ENCODE measurements at regions not wholly inside any gene's neighbourhood (a gene's known extent, or its start where the extent isn't known, plus 50 kb on each side); places are given as distances from the start of the nearest gene placed in this dataset.

- Histone ChIP-seq H3K9ac (ENCODE audit: insufficient read length, low read depth) (no peak overlapping the region), H3K9me3 (ENCODE audit: insufficient read depth, low read length) (no peaks in the 10 kb centered on the region), H3K36me3 (ENCODE audit: insufficient read depth, insufficient read length, low read length) (no peaks in the 10 kb centered on the region), H3K4me3 (ENCODE audit: insufficient read length, low read depth) (no peak overlapping the region), H3K4me1 (ENCODE audit: insufficient read depth, insufficient read length) (no peaks in the 10 kb centered on the region), H3K27me3 (ENCODE audit: insufficient read depth, insufficient read length) (no peaks in the 10 kb centered on the region)
- TF ChIP-seq ZNF274 (IDR thresholded peaks at IDR 0.05; ENCODE audit: low read depth, low read length) (no peak), SUZ12 (IDR thresholded peaks at IDR 0.05; ENCODE audit: extremely low read depth, insufficient read depth, insufficient read length) (no peak), YY1 (IDR thresholded peaks at IDR 0.05; ENCODE audit: insufficient read depth, insufficient read length) (no peak)
- DNase-seq (ENCODE audit: low read depth, low spot score), result no peak
These were observed 297.0 kb upstream of the PKDCC start for GRCh38 chr2:41750829-41751228.

DNA sequence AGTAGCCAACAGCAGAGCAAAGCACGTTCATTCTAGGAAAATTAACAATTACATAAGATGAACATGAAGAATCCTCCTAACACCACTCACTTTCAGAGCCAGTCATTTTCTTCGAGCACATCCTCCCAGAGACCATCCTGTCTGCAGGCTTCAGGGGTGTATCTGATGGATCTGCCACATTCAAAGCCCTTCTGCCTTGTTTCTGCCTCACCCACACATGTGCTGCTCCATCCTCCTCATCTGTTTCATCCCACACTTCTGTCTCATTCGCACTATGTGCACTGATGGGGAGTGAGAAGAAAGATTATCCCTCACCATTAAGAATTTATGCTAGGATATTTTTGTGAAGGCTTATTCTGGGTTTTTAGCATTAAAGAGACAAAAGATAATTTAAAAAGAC, 287.9 kb upstream of the PKDCC start:
- no peak for DNase-seq (ENCODE audit: low read depth, low spot score)
- H3K4me3 ChIP-seq (ENCODE audit: insufficient read length, low read depth), result no peak overlapping the region
- H3K9me3 ChIP-seq (ENCODE audit: insufficient read depth, low read length), result no peaks in the 10 kb centered on the region
- H3K36me3 ChIP-seq (ENCODE audit: insufficient read depth, insufficient read length, low read length), result no peaks in the 10 kb centered on the region
- no peaks in the 10 kb centered on the region for H3K4me1 ChIP-seq (ENCODE audit: insufficient read depth, insufficient read length)
- no peak overlapping the region for H3K9ac ChIP-seq (ENCODE audit: insufficient read length, low read depth)
- no peaks in the 10 kb centered on the region for H3K27me3 ChIP-seq (ENCODE audit: insufficient read depth, insufficient read length)
- TF ChIP-seq ZNF274 (IDR thresholded peaks at IDR 0.05; ENCODE audit: low read depth, low read length) (no peak), YY1 (IDR thresholded peaks at IDR 0.05; ENCODE audit: insufficient read depth, insufficient read length) (no peak), SUZ12 (IDR thresholded peaks at IDR 0.05; ENCODE audit: extremely low read depth, insufficient read depth, insufficient read length) (no peak)

- no peak for DNase-seq (ENCODE audit: low read depth, low spot score)
- Histone ChIP-seq H3K4me3 (ENCODE audit: insufficient read length, low read depth) (no peak overlapping the region), H3K9me3 (ENCODE audit: insufficient read depth, low read length) (no peaks in the 10 kb centered on the region), H3K27me3 (ENCODE audit: insufficient read depth, insufficient read length) (no peaks in the 10 kb centered on the region), H3K9ac (ENCODE audit: insufficient read length, low read depth) (no peak overlapping the region), H3K36me3 (ENCODE audit: insufficient read depth, insufficient read length, low read length) (no peaks in the 10 kb centered on the region), H3K4me1 (ENCODE audit: insufficient read depth, insufficient read length) (no peaks in the 10 kb centered on the region)
- no peak for TF ChIP-seq YY1 (IDR thresholded peaks at IDR 0.05; ENCODE audit: insufficient read depth, insufficient read length)
- TF ChIP-seq ZNF274 (IDR thresholded peaks at IDR 0.05; ENCODE audit: low read depth, low read length), result no peak
- TF ChIP-seq SUZ12 (IDR thresholded peaks at IDR 0.05; ENCODE audit: extremely low read depth, insufficient read depth, insufficient read length), result no peak
These were observed 284.7 kb upstream of the PKDCC start for GRCh38 chr2:41763141-41763540.

GRCh38 chr2:41764131-41764530, 283.7 kb upstream of the PKDCC start:
- no peak for TF ChIP-seq SUZ12 (IDR thresholded peaks at IDR 0.05; ENCODE audit: extremely low read depth, insufficient read depth, insufficient read length)
- no peak for TF ChIP-seq YY1 (IDR thresholded peaks at IDR 0.05; ENCODE audit: insufficient read depth, insufficient read length)
- TF ChIP-seq ZNF274 (IDR thresholded peaks at IDR 0.05; ENCODE audit: low read depth, low read length), result no peak
- Histone ChIP-seq H3K4me3 (ENCODE audit: insufficient read length, low read depth) (no peak overlapping the region), H3K4me1 (ENCODE audit: insufficient read depth, insufficient read length) (no peaks in the 10 kb centered on the region), H3K27me3 (ENCODE audit: insufficient read depth, insufficient read length) (no peaks in the 10 kb centered on the region), H3K9ac (ENCODE audit: insufficient read length, low read depth) (no peak overlapping the region), H3K36me3 (ENCODE audit: insufficient read depth, insufficient read length, low read length) (no peaks in the 10 kb centered on the region), H3K9me3 (ENCODE audit: insufficient read depth, low read length) (no peaks in the 10 kb centered on the region)
- DNase-seq (ENCODE audit: low read depth, low spot score), result no peak

DNA sequence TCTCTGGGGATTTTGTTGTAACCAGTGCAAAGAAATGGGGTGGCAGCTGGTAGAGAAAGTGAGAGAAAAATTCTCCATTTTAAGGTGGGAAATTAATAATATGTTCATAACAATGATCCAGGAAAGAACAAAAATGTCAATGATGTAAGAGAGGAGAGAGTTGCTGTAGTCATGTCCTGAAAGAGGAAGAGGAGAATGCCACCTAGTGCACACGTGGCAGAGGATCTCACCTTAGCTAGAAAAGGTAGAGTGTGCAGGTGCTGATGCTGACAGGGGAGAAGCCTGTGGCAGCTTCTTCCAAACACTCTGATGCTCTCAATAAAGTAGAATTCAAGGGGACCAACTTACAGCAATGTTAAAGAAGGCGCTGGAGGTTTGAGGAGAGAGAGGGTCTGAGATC, 282.9 kb upstream of the PKDCC start:
- DNase-seq (ENCODE audit: low read depth, low spot score), result no peak
- Histone ChIP-seq H3K9me3 (ENCODE audit: insufficient read depth, low read length) (no peaks in the 10 kb centered on the region), H3K27me3 (ENCODE audit: insufficient read depth, insufficient read length) (no peaks in the 10 kb centered on the region), H3K4me1 (ENCODE audit: insufficient read depth, insufficient read length) (no peaks in the 10 kb centered on the region), H3K4me3 (ENCODE audit: insufficient read length, low read depth) (no peak overlapping the region), H3K36me3 (ENCODE audit: insufficient read depth, insufficient read length, low read length) (no peaks in the 10 kb centered on the region), H3K9ac (ENCODE audit: insufficient read length, low read depth) (no peak overlapping the region)
- TF ChIP-seq ZNF274 (IDR thresholded peaks at IDR 0.05; ENCODE audit: low read depth, low read length), result no peak
- TF ChIP-seq SUZ12 (IDR thresholded peaks at IDR 0.05; ENCODE audit: extremely low read depth, insufficient read depth, insufficient read length), result no peak
- TF ChIP-seq YY1 (IDR thresholded peaks at IDR 0.05; ENCODE audit: insufficient read depth, insufficient read length), result no peak

GRCh38 chr2:41768310-41768709, 279.5 kb upstream of the PKDCC start:
- no peak for DNase-seq (ENCODE audit: low read depth, low spot score)
- H3K4me3 ChIP-seq (ENCODE audit: insufficient read length, low read depth), result no peak overlapping the region
- no peak for TF ChIP-seq YY1 (IDR thresholded peaks at IDR 0.05; ENCODE audit: insufficient read depth, insufficient read length)
- TF ChIP-seq SUZ12 (IDR thresholded peaks at IDR 0.05; ENCODE audit: extremely low read depth, insufficient read depth, insufficient read length), result no peak
- TF ChIP-seq ZNF274 (IDR thresholded peaks at IDR 0.05; ENCODE audit: low read depth, low read length), result no peak
- no peak overlapping the region for H3K9ac ChIP-seq (ENCODE audit: insufficient read length, low read depth)
- H3K36me3 ChIP-seq (ENCODE audit: insufficient read depth, insufficient read length, low read length), result no peaks in the 10 kb centered on the region
- no peaks in the 10 kb centered on the region for H3K9me3 ChIP-seq (ENCODE audit: insufficient read depth, low read length)
- H3K27me3 ChIP-seq (ENCODE audit: insufficient read depth, insufficient read length), result no peaks in the 10 kb centered on the region
- no peaks in the 10 kb centered on the region for H3K4me1 ChIP-seq (ENCODE audit: insufficient read depth, insufficient read length)

- no peak overlapping the region for H3K4me3 ChIP-seq (ENCODE audit: insufficient read length, low read depth)
- no peaks in the 10 kb centered on the region for H3K36me3 ChIP-seq (ENCODE audit: insufficient read depth, insufficient read length, low read length)
- no peak overlapping the region for H3K9ac ChIP-seq (ENCODE audit: insufficient read length, low read depth)
- no peak for DNase-seq (ENCODE audit: low read depth, low spot score)
- TF ChIP-seq ZNF274 (IDR thresholded peaks at IDR 0.05; ENCODE audit: low read depth, low read length) (no peak), SUZ12 (IDR thresholded peaks at IDR 0.05; ENCODE audit: extremely low read depth, insufficient read depth, insufficient read length) (no peak), YY1 (IDR thresholded peaks at IDR 0.05; ENCODE audit: insufficient read depth, insufficient read length) (no peak)
- no peaks in the 10 kb centered on the region for H3K4me1 ChIP-seq (ENCODE audit: insufficient read depth, insufficient read length)
- peaks cover 6% of the 10 kb centered on the region; the same call in 1 of the 2 replicates for H3K9me3 ChIP-seq (ENCODE audit: insufficient read depth, low read length)
- H3K27me3 ChIP-seq (ENCODE audit: insufficient read depth, insufficient read length), result no peaks in the 10 kb centered on the region
These were observed 276.1 kb upstream of the PKDCC start for GRCh38 chr2:41771710-41772109.

Measured in NT2/D1 (cell line).